Colon (tissue), 2 donors: ENCODE measurements at regions not wholly inside any gene's neighbourhood (a gene's known extent, or its start where the extent isn't known, plus 50 kb on each side); places are given as distances from the start of the nearest gene placed in this dataset.
"Not testable (repeated sequence)": the region's sequence is repeated elsewhere in the genome, so short reads cannot be mapped to it uniquely, and the experiment has no call there.

Experiments
- FAIRE-seq: peaks from 2 replicates; lab custom pipeline; 2012; peaks lifted over from hg19 to GRCh38; lab: Jason Lieb, UNC
- donor health status: control.
- donor health status: control.

DNA sequence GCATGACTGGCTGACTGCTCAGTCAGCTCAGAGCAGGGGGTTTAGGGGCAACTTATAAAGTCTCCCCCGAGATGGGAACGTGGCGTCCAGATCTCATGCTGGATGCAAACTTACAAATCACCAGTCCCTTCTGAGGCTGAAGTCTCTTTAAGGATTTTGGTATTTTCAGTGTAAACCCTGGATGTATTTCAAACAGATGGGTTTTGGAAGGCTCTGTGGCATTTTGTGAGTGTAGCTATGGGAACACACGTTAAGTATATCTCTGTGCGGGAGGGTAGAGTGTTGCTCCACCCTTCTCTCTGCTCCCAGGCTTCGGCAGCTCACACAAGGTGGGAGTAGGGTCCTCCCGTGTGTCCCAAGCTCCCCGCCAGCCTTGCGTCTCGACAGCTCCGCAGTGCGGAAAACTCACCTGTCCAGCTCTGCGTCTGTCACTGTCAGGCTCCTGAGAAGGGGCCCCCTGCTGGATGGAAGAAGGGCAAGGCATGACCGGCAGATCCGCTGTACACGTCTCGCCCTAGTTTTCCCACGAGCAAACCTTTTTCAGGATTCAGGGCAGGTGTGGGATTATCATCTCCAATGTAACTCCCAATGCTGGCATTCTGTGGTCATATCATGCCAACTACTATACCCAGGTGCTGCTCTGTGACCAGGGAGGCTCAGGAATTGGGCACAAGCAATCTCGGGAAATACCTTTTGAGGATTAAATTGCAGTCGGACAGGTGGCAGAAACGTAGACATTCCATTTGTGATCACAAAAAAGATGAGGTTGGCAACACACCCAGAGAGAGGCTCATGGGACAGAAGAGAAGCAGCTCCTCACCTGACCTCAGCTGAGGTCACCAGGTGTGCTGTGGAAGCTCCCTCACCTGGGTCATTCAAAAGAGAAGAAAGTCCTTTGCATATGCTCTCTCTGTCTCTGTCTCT, 313.9 kb upstream of the B3GAT1 start:
- no peak for FAIRE-seq

DNA sequence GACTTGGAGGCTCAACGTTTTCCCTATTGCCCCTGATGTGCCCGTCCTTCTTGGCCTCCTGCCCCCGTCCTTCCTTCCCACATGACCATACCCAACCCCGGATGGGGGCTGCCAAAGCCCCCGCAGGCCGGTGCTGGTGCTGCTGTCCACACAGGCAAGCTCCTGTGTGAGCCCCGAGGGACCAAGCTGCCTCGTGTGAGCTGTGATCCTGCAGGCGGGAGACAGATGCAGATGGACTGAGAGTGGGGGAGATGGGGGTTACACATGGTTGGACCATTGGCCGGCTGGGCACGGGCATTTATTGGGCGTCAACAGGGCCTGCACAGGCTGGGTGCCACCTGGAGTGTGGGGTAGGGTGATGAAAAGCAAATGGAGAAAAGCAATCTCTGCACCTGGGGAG, 313.2 kb upstream of the B3GAT1 start:
- FAIRE-seq: no peak

DNA sequence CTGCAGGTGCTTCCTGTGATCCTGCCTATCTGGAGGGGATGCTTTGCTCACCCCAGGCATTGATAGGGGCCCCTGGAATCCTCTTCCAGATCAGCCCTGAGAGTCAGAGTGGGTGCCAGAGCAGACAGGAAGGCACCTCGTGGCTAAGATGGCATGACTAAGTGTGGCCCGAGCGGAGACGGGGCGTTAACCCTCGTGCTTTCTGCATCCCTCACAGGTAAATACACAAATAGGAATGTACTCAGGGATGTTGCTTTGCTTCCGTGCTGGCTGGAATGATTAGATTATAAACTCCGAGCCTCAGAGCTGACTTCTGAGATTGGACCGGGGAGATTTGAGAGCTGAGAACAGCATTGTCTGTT, 312.7 kb upstream of the B3GAT1 start:
- FAIRE-seq: no peak

DNA sequence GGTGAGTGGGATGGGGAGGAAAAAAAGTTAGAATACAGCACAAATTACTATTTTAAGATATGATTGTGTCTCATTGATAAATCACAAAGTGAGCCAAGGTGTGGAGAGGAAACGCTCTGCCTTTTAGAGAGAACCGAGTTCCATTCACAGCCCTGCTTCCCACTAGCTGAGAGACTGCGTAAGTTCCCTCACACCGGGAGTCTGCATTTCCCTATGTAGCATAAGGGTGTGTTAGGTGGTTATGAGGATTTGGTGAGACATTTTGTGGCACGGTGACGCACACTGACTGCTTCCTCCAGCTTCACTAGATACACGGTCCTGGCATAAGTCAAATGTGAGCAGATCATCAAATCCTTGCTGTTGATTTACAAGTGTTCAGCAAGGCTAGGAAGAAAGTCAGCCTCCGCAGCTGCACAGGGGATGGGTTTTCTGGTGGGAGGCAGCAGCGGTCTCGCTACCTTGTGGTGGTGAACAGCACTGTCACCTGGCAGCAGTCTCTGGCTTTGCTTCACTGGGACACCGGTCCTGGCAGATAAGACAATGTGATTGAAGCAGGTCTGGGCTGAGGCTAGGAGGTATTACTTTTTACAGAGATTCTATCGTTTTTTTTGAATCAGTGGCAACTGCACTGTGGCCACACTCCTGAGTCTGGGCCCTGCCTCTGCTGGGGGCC, 312.2 kb upstream of the B3GAT1 start:
- FAIRE-seq: no peak

DNA sequence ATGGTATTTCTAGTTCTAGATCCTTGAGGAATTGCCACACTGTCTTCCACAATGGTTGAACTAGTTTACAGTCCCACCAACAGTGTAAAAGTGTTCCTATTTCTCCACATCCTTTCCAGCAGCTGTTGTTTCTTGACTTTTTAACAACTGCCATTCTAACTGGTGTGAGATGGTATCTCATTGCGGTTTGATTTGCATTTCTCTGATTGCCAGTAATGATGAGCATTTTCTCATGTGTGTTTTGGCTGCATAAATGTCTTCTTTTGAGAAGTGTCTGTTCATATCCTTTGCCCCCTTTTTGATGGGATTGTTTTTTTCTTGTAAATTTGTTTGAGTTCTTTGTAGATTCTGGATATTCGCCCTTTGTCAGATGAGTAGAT, 308.6 kb upstream of the B3GAT1 start:
- FAIRE-seq: not testable (repeated sequence)

DNA sequence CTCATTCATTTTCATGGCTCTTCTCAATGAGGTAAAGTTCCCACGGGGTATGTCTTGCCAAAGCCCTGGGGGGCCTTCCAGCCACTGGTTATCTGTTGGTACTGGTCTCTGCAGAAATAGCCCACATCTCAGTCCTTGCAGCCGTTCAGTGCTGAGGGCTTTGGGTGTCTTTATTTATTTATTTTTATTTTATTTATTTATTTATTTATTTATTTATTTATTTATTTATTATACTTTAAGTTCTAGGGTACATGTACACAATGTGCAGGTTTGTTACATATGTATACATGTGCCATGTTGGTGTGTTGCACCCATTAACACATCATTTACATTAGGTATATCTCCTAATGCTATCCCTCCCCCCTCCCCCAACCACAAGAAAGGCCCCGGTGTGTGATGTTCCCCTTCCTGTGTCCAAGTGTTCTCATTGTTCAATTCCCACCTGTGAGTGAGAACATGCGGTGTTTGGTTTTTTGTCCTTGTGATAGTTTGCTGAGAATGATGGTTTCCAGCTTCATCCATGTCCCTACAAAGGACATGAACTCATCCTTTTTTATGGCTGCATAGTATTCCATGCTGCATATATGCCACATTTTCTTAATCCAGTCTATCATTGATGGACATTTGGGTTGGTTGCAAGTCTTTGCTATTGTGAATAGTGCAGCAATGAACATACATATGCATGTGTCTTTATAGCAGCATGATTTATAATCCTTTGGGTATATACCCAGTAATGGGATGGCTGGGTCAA, 308.1 kb upstream of the B3GAT1 start:
- FAIRE-seq: not testable (repeated sequence)

DNA sequence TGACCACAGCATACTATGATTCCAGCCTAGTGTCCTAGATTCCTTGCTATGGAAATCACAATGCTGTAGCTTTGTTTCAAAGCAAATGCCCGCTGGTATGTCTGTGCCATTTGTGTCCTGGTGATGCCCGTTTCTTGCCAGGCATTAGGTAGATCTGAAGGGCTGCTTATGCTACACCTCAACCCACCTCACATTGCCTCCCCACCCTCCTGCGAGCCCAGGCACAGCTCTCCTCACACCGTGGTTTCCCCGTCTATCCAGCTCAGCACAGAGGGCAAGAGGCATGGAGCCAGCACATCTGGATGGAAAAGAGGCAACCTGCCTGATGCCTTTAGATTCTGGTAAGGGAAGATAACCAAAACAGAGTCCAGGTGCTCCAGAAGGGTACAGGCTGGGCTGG, 307.4 kb upstream of the B3GAT1 start:
- FAIRE-seq: no peak

DNA sequence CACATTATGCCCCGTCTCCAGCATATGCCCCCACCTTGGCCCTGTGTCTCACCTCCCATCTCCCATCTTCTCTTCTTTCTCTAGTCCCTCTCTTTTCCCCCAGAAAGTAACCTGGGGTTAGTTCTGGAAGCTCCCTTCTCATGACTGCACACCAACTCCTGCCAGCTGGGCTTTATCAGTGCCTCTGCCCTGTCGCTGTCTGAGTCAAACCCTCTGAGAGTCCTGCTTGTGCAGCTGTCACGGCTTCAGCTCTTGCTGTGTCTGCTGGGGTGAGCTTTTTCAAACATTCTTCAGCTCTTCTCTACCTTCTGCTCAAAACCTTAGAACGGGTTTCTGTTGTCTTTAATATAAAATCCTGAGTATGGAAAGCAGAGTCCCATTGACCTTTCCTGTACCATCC, 304.5 kb upstream of the B3GAT1 start:
- no peak for FAIRE-seq

DNA sequence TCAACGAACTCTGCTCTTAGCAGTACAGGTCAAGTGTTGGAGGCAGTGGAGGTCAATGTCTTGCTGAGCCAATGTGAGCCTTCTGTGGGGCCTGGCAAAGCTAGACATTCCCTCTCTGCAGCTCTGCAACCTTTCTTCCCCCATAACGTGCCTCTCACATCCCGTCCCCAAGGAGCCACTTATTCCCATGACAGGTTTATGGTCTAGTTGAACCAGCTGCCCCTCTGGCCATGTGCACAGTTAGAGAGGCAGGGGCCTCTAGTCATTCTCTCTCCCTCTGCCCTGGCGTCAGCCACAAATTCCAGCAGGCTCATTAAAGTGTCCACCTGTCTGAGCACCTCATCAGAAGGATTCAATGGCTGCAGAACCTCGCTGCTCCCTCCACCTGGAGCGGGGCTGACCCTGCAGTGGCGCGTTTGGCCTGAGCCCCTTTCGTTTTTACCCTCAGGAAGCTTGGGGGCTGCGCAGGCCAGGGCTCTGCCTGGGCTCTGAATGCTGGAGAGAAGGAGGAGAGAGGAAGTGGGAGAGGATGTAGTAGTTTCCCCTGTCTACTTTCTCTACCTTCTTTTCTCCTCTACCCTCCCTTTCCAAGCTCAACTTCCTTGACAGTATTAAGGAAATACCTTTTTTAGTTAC, 302.1 kb upstream of the B3GAT1 start:
- FAIRE-seq: no peak

DNA sequence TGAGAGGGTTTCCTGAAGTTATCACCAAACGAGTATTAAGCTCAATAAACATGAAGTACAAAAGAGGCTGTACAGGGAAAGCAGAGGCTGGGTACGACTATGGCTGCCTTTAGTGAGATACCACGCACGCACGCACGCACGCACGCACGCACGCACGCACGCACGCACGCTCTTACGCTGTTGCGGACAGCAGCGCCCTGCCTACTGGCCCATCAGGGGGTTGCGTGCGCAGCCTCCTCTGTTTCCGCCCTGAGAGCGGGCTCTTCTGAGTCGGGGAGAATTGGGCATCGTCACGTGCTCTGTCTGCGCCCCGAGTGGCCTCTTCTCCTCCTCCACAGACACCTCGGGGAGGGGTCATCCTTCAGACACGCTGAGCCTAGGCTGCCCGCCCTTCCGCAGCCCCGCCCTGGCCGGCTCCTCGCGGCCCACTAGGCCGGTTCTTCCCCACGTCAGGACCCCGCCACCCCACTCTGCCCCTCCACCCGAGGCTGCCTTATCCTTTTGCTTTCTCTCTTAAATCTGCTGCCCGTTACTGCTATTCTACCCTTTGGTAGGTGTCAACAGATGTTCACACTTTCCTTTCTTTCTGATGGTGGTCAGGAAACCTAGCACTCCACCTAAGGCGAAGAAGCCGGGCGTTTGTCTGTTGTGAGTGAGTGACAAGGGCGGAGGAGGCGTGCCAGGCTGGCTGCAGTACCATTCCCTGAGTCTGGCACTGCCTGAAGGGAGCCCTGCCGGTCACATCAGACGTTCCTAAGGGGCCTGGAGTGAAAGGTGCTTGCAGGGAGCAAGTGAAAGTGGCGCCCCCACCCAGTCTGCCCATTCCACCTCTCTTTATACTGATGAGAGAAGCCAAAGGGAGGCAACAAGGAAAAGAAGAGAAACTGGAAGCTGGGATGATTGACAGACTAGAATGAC, 300.4 kb upstream of the B3GAT1 start:
- FAIRE-seq: no peak

DNA sequence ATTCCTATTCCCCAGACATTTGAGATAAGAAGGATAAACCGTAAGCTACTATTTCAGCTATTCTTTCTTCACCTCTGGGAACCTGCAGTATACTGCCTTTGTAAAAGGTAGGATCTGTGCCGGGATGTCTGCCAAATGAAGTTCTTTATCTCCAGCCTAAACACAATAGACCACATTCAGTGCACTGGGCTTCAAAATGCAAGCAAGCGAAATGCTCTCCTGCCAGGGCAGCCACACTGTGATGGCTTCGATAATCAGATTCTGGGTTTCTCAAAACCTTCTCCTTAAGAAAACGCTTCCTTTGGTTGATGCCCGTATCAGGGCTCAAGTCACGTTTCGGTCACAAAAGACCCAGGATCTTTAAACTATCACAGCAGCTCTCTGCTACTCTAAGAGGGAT, 299.5 kb upstream of the B3GAT1 start:
- no peak for FAIRE-seq

DNA sequence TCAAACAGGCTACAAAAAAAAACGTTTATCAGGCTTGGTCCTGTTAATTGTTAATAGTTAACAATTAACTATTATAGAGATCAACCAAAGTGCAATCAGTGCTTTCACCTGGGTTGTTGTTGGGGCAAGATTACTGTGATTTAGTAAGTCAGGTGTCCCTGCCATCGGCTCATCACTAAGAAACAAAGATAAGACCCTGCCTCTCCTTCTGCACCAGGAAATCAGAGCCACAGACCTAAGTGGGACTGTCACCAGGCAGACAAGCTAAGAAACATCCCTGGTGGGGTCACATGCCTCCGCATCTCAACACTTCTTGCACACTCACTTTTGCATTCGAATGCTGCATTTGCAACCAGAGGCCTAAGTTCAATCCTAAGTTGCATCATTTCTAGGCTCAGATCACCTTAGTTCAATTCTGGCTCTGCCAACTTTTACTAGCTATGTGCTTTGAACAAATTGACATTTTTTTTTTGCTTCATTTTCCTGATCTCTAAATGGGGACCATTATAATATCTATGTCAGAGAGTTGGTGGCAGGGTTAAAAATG, 298.9 kb upstream of the B3GAT1 start:
- no peak for FAIRE-seq

DNA sequence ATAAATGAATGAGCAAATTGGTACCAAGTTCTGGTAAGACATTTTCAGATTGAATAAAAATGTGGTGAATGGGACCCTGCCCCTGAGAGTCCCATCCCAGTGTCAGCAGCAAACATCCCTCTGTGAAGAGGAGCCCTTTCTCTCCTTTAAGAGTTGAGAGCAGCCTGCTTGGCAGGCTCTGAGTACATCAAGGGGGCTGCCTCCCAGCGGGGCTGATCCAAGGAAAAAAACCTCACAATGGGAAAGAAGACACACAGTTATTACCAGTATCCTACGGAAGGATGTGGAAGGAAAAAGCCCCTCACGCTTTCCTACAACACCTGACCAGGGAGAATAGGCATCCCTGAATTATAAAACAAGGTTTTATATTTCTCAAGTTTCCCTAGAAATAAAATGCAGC, 293.8 kb upstream of the B3GAT1 start:
- no peak for FAIRE-seq

DNA sequence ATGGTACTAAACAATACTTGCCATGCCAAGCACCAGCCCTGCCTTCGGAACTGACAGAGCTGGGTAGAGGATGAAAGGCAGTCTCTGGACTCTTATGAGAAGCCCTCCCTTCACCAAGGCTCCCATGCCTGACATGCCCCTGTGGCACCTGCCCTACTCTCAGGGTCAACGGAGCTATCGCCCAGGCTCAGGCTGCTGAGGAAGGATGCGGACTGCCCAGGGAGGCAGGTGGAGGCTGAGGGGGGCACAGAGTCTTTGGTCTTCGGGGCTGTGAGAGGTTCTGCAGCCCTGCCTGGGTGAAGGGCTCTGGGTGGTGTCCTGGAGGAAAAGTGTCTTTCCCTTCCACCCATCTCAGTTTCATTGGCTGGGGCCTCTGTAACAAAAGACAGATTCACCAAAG, 290.8 kb upstream of the B3GAT1 start:
- no peak for FAIRE-seq

DNA sequence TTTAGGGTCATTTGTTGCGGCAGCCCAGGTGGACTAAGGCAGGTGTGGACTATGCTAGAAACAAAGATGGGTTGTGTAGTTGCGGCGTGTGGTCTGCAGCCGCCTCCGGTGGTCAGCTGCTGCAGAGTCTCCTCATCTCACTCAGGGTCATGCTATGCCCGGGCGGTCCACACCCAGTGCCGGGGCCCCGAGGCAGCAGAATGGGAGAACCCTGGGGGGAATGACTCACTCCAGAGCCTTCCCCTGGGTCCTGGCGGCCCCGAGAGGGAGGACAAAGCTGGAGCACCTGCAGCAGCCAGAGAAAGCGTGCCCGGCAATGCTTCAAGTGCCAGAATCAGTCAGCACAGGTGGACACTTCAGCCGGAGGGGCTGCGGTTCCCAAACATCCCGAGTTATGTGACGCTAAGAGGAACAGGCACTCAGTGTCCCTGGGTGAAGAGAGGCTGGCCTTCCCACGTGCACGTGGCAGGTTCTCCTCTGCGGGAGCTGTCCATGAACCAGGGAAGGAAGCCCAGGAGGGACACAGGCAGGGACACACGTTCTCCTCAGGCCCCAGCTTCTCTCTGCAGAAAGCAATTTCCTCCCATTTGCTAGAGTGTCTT, 289.6 kb upstream of the B3GAT1 start:
- FAIRE-seq: no peak

DNA sequence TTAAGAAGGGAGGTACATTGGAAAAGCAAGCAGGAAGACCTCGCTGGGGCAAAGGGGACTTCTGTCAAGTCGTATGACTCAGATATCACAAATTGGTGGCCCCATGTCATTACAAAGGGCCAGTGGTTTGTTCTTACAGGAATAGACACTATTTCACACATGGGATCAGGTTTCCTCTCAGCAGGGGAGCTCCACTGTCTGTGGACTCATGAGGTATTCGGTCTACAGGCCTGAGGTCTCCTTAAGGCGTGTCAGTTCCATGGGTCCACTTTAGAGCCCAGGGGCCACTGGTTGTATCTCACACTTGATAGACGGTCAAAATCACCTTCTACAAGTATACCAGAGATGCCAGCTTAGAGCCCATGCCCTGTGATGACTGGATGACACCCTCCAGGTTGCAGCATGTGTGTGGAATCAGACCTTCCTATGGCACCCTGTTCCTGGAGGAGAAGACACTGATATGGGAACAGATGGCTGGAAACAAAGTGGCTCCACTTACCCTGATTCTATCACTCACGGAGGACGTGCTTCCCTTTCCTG, 288.1 kb upstream of the B3GAT1 start:
- FAIRE-seq: no peak

DNA sequence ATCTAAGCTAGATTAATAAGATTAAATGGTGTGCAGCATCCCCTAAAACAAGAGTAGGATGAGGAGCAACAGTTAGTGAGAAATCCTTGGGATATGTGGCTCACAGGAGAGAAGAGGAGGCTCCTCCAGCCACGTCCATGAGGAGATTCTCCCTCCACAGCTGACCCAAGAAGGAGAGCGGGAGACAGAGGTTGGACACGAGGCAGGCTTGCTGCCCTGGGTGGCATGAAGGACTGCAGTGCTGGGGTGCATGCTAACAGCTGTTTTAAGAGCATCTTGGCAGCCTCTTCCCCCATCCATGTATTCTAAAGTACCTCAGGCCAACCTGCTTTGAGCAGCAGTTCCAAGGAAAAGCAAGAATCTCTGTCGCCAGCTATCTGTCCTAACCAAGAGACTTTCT, 284.4 kb upstream of the B3GAT1 start:
- no peak for FAIRE-seq

DNA sequence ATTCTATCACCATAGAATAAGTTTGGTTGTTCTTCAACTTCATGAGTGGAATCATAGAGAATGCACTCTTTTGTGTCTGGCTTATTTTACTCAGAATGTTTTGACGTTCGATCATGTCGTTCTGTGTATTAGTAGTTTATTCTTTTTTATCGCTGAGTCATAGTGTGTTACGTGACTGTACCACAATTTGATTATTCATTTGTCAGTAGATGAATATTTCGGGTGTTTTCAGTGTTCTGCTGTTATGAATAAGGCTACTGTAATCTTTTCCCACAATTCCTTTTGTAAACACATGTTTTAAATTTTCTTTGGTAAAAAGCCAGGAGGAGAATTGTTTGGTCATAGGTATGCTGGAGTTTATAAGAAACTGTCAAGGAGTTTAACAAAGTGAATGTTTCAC, 279.9 kb upstream of the B3GAT1 start:
- FAIRE-seq: no peak

DNA sequence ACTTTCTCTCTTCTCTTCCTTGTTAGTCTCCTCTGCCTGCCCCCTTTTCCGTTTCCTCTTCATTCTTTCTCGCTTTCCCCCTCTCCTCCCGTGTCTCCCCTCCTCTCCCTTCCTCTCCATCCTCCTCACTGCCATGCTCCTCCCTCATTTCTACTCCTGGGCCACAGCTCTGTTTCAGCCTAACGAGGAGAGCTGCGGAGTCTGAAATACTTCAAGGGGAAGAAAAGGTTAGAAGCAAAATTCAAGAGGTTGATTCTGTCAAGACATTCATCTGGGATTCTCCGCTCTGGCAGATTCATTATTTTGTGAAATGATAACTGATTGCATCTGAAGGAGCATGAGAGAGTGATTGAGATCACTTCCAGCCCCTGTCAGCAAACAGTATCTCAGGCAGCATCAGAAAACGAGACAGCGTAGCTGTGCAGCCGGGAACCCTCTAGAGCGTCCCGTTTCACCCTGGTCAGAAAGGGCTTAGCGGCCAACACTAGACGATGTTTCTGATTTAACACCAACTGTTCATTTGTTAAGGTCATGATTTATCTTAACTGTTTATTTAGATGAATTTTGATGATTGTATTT, 279.3 kb upstream of the B3GAT1 start:
- FAIRE-seq: no peak

DNA sequence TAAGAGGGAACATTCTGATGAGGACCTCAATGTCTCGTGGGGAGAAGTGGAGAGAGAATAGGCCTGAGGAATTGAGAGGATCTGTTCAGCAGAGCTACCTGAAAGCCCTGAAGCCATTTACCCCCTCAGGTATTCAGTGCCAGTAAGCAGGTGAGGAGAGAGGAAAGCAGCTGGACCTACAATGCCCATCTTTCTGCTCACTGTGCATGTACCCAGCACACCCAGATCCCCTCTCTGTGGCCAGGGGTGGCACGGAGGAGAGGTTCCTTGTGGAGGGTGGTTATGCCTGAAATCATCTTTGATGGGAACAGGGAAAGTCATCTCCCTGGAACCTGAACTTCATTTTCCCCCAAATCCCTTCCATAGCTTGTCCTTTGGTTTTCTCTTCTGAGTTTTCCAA, 277.8 kb upstream of the B3GAT1 start:
- no peak for FAIRE-seq
